ELR (cell line): ENCODE measurements at regions not wholly inside any gene's neighbourhood (a gene's known extent, or its start where the extent isn't known, plus 50 kb on each side); places are given as distances from the start of the nearest gene placed in this dataset.

ENCODE experiments used
- DNase-seq: peaks from one replicate; pipeline ENCODE4 v3.0.0-alpha.2; 2015; ENCODE audit warnings: low read depth

- DNase-seq: no peak
Observed at GRCh38 chr11:69365558-69365957, 71.6 kb downstream of the MYEOV start.

- DNase-seq: no peak
Observed at GRCh38 chr11:69366591-69366990, 72.6 kb downstream of the MYEOV start.

- DNase-seq: no peak
Observed at GRCh38 chr11:69367211-69367964, 73.4 kb downstream of the MYEOV start.

GRCh38 chr11:69368119-69368880 lies 74.3 kb downstream of the MYEOV start:
- no peak for DNase-seq

DNA sequence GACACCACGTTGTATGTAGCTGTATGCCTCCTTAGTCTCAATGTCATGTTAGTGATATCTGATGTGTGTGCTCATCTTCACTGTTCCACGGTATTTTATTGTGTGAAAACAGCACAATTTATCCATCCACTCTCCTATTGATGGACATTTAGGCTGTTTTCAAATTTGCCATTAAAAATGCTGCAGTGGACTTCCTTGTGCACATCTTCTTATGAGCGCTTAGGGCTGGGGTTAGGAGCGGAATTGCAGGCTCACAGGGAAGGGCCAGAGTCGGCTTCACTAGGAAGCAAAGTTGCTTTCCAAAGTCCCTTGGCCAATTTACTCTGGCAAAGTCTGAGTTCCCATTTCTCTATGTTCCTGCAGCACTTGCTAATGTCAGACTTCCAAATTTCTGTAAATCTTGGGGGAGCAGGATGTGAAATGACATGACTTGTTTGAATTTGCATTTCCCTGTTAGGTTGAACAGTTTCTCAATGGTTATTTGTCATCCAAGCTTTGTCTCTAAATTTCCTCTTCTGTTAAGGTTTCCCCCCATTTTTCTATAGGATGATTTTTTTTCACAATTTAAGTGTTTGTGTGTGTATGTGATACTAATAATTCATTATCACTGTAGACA lies 75.4 kb downstream of the MYEOV start:
- DNase-seq: no peak

DNA sequence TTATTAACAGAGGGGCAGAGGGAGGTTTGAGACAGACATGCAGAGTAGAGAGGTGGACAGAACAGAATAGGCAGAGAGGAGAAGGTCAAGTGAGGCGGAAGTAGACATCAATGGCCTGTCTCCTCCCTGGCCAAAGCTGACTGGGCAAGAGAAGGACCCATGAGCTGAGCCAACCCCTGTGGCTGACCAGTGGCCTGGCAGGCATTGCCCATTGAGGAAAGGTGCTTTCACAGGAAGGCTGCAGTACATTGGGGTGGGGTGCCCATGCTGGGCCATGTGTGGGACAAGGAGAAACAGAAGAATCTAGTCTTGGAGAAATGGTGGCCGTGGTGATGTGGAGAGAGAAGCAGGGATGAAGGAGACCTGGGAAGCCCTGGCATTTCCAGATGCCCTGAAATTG lies 76.0 kb downstream of the MYEOV start:
- no peak for DNase-seq

DNA sequence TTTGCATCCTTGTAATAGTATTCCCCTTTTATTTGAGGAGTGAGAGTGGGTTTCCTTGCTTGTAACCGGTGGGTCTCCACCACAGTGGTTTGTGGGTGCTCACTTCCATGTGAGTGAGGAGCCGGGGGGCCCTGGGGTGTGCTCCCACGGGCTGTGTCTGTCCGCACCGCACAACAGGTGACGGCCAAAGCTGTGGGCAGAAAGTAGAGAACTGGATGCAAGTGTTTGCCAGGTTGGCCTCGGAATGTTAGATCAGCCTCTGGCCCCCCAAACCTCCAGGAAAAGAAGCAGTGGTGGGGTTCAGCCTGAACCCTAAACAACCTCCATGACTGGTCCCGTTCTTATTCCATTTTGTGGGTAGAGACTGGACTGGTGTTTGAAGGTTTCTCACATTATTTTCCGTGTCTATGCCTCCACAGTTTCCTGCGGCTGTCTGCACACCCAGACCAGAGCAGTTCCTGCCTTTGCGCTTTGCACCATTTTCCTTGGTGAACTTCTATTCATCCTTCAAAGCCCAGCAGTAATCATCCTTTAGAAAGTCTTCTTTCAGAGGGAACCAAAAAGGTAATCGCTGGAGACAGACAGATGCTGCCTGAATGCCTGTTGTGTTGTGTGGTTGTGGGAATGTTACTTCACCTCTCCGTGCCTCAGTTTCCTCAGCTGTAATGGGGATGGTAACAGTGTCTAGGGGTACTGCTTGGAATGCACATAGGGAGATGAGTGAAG lies 77.2 kb downstream of the MYEOV start:
- no peak for DNase-seq

- no peak for DNase-seq
Observed at GRCh38 chr11:69371731-69372588, 78.0 kb downstream of the MYEOV start.

GRCh38 chr11:69372589-69373250 lies 78.8 kb downstream of the MYEOV start:
- no peak for DNase-seq

DNA sequence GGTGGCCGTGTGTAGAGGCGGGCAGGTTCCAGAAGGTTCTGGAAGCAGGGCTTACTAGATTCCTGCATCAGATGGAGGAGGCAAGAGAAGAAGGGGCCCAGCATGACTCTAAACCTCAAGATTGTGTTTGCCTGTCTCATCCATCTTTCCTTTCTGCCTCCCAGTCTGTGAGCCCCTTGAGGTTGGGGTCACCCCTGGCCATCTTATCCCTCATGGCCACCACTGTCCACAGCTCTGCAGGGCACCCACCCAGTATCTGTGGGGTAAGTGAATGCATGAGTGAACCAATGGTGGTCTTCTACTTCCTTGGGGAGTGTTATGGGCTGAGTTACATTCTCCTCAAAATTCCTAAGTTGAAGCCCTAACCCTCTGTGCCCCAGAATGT lies 79.3 kb downstream of the MYEOV start:
- DNase-seq: no peak

GRCh38 chr11:69374110-69374945 lies 80.4 kb downstream of the MYEOV start:
- DNase-seq: no peak

- no peak for DNase-seq
Observed at GRCh38 chr11:69374946-69375310, 81.0 kb downstream of the MYEOV start.

DNA sequence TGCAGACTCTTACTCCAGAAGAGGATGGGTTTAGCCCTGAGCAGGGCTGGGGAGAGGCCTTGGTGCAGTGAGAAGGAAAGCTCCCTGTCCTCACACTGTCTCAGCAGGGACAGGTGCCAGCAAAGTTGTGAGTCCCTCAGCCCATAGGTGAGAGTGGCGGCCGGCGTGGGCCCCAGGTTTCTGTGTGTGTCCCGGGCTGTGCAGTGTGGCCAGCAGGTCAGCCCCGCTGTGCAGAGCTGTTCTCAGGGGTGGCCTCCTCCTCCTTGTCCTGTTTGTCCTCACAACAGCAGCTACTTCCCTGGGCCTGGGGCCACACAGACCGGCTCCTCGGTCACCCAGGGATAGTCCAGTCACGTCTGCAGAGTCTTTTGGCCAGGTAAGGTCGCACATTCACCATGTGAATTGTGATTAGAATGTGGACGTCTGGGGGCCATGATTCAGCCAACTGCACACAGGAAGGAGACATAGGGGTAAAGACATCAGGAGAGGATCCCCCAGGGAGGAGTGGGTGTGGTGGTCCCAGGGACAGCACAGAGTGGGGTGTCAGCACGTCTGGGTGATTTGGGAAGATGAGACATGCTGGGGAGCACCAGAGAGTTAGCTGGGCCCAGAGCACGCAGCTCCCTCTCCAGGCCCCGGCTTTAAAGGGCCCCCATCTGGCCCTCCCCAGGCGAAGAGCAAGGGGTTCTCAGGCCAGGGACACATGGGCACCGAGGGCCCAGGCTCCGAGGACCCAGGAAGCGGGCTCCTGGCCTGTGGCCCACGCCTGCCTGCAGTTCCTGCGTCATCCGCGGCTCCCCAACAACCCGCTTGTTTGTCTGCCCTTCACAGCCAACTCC lies 81.6 kb downstream of the MYEOV start:
- DNase-seq: no peak

DNA sequence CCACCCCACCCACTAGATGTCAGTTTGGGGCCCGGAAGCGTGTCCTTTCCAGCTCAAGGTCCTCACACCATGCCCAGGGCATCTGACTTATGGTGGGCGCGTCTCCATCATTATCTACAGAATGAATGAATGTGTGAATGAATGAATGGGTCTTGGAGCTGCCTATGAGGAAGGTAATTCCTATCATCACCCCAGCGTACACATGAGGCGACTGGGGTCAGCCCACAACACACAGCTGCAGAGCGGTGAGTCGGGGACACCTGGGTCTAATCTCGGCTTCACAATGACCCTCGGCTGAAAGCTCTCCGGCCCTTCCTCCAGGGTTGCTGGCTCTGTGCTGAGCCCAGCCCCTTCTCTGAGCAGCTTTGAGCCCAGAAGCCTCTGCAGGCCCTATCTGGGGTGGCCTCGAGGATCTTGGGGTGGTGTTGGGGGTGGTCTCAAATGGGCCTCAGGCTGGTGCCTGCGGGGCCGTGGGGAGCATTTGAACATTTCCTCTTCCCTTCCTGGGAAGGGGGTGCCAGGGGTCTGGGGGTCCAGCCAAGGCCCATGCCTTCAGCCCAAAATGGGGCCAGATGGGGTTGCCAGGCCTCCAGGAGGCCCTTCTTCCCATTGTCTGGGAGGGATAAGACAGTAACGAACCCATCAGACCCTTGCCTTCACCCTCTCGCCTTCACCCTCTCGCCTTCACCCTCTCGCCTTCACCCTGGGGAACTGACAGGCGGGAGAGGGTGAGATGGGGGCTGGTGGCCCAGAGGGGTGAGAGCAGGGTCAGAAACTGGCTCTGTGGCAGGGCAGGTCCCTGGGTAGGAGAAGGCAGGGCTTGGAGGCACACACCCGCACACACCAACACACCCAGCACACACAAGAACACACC lies 82.4 kb downstream of the MYEOV start:
- DNase-seq: no peak

GRCh38 chr11:69377029-69377952 lies 83.3 kb downstream of the MYEOV start:
- DNase-seq: no peak

DNA sequence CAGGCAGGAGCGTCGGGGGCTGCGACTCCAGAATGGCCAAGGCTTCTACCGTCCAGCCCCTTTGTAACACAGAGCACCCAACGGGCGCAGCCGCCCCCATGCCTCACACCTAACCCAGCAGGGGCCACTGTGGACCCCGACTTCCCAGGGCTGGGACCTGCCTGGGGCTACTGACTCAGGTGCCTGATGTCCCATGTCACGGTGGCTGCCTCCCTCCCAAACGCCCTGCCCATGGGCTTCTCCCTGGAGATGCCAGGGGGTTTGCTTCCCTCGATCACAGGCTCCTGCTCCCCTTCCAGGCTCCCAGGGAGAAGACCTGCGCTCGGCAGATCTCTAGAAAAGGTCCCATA lies 84.0 kb downstream of the MYEOV start:
- no peak for DNase-seq
